CD14-positive monocyte (primary cell): ENCODE measurements at regions not wholly inside any gene's neighbourhood (a gene's known extent, or its start where the extent isn't known, plus 50 kb on each side); places are given as distances from the start of the nearest gene placed in this dataset.

Source experiments
- DNase-seq, 3 donors: peaks; one replicate each; pipeline ENCODE4 v3.0.0-alpha.2; 2011 to 2022
- H2AFZ ChIP-seq: 2 replicates; pipeline ENCODE4 v1.6.0; 2012; ENCODE audit warnings: mild to moderate bottlenecking, low read depth, low read length, inconsistent platforms; ENCODE audit not compliant: insufficient read depth, poor library complexity, severe bottlenecking
- H3K27ac ChIP-seq, 2 donors: 1 replicate in 1 of 2; 2 replicates in 1 of 2; pipeline ENCODE4 v1.5.1; 2012 to 2013; ENCODE audit warnings: low read length in 2 of 2, control low read depth in 1 of 2, inconsistent platforms in 1 of 2, low read depth in 1 of 2, mild to moderate bottlenecking in 1 of 2
- H3K27me3 ChIP-seq, 2 donors: one replicate each; pipeline versions ENCODE4 v1.6.0 to v1.6.1; 2011 to 2013; ENCODE audit warnings: low read length in 2 of 2; ENCODE audit not compliant: control insufficient read depth in 2 of 2, insufficient read depth in 2 of 2
- H3K36me3 ChIP-seq, 2 donors: replicated peaks in 1 of 2; 1 replicate in 1 of 2; 2 replicates in 1 of 2; pipeline versions ENCODE4 v1.5.1 to v1.6.1; 2012 to 2013; ENCODE audit warnings: low read length in 2 of 2, control low read depth in 1 of 2, inconsistent platforms in 1 of 2, mild to moderate bottlenecking in 1 of 2; ENCODE audit not compliant: insufficient read depth in 2 of 2, control insufficient read depth in 1 of 2
- H3K4me1 ChIP-seq, 2 donors: 1 replicate in 1 of 2; 2 replicates in 1 of 2; pipeline versions ENCODE4 v1.5.1 to v1.6.1; 2012 to 2013; ENCODE audit warnings: low read length in 2 of 2, control low read depth in 1 of 2, inconsistent platforms in 1 of 2, mild to moderate bottlenecking in 1 of 2, moderate library complexity in 1 of 2; ENCODE audit not compliant: insufficient read depth in 2 of 2, control insufficient read depth in 1 of 2
- H3K4me2 ChIP-seq: replicated peaks from 2 replicates; pipeline ENCODE3; 2012; ENCODE audit warnings: low read length, moderate library complexity, mild to moderate bottlenecking; ENCODE audit not compliant: poor library complexity, severe bottlenecking; ENCODE audit errors: extremely low read depth
- H3K4me3 ChIP-seq, 3 experiments: fragments of 200-600 bp in 1 of 3; sonication (generic) in 1 of 3; replicated peaks in 1 of 3; 1 replicate in 2 of 3; 2 replicates in 1 of 3; pipeline ENCODE4 v1.5.1; 2011 to 2013; ENCODE audit warnings: low read length in 3 of 3, mild to moderate bottlenecking in 3 of 3, control low read depth in 2 of 3, low read depth in 2 of 3, inconsistent platforms in 1 of 3, moderate library complexity in 1 of 3
- H3K79me2 ChIP-seq: 2 replicates; pipeline ENCODE4 v1.6.0; 2012; ENCODE audit warnings: mild to moderate bottlenecking, control low read depth, inconsistent platforms, low read length, moderate library complexity; ENCODE audit not compliant: insufficient read depth
- H3K9ac ChIP-seq: 2 replicates; pipeline ENCODE4 v1.6.0; 2017; ENCODE audit warnings: low read length, mild to moderate bottlenecking; ENCODE audit not compliant: insufficient read depth, poor library complexity, severe bottlenecking
- H3K9me3 ChIP-seq, 2 donors: replicated peaks in 1 of 2; 1 replicate in 1 of 2; 2 replicates in 1 of 2; pipeline versions ENCODE4 v1.5.1 to v1.6.1; 2012 to 2013; ENCODE audit warnings: low read length in 2 of 2, control low read depth in 1 of 2; ENCODE audit not compliant: control insufficient read depth in 1 of 2, insufficient read depth in 1 of 2
- H4K20me1 ChIP-seq: 2 replicates; pipeline ENCODE4 v1.6.0; 2012; ENCODE audit warnings: mild to moderate bottlenecking, low read length, control low read depth, moderate library complexity; ENCODE audit not compliant: insufficient read depth
- H3K27ac Mint-ChIP-seq, 7 donors: one replicate each; pipeline ENCODE4 v1.8.0; 2020; ENCODE audit warnings: mild to moderate bottlenecking in 7 of 7, mixed read lengths in 7 of 7, moderate library complexity in 6 of 7, inconsistent platforms in 2 of 7
- H3K27me3 Mint-ChIP-seq, 3 donors: one replicate each; pipeline ENCODE4 v1.8.0; 2021 to 2022; ENCODE audit warnings: low read depth in 3 of 3, mild to moderate bottlenecking in 3 of 3, mixed read lengths in 3 of 3, moderate library complexity in 3 of 3, inconsistent platforms in 1 of 3
- H3K36me3 Mint-ChIP-seq, 2 donors: one replicate each; pipeline ENCODE4 v1.8.0; 2020; ENCODE audit warnings: mixed read lengths in 2 of 2, inconsistent platforms in 1 of 2, mild to moderate bottlenecking in 1 of 2
- H3K4me1 Mint-ChIP-seq: one replicate; pipeline ENCODE4 v1.8.0; 2020; ENCODE audit warnings: mild to moderate bottlenecking, mixed read lengths
- H3K4me3 Mint-ChIP-seq, 2 donors: one replicate each; pipeline ENCODE4 v1.8.0; 2020; ENCODE audit warnings: mild to moderate bottlenecking in 2 of 2, mixed read lengths in 2 of 2, moderate library complexity in 1 of 2
- H3K9me3 Mint-ChIP-seq, 7 donors: one replicate each; pipeline ENCODE4 v1.8.0; 2020 to 2022; ENCODE audit warnings: mixed read lengths in 7 of 7, mild to moderate bottlenecking in 6 of 7, moderate library complexity in 6 of 7, inconsistent platforms in 2 of 7
- WGBS: methylation state at CpG from one replicate; pipeline ENCODE4 v1.1.5; 2013; ENCODE audit warnings: missing lambda C conversion rate; ENCODE audit not compliant: insufficient coverage; 5-methylcytosine and 5-hydroxymethylcytosine counted together
- intact Hi-C, 2 donors: fragments of 100-400 bp; cut with micrococcal nuclease; formaldehyde crosslinking; loops; one replicate each; pipeline versions ENCODE4 v1.15.0 to v1.15.1; 2023
- TF ChIP-seq, protein P1 (sequence below): fragments of 200-600 bp; IDR thresholded peaks from one replicate; pipeline ENCODE4 v1.8.0; 2022; ENCODE audit warnings: antibody characterized with exemption, mild to moderate bottlenecking

DNA sequence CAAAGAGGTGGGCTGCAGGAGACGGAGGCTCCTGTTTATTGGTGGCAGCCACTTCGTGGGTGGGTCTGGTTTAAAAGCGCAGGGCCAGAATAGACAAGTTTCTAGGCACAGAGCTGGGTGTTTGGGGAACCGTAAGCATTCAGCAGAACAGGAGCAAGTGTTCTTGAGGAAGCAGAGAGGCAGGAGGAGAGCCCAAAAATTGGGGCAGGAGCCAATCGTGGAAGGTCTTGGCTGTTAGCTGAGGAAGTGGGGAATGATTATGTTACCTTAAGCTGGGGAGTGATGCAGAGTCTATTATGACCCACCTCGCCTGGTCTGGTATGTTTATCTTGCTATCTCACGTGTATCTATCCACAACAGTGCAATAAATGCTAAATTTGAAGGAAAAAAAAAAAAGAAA lies 64.3 kb upstream of the ATL2 start:
- Mint-ChIP-seq H3K36me3 (no peaks in the 10 kb centered on the region), H3K4me1 (no peaks in the 10 kb centered on the region), H3K9me3 (no peaks in the 10 kb centered on the region), H3K27me3 (peaks cover 22 to 36% (median 30%) of the 10 kb centered on the region in 3 donors), H3K4me3 (no peak overlapping the region), H3K27ac (no peak overlapping the region)
- Histone ChIP-seq H3K4me2 (no peak overlapping the region), H3K4me1 (no peaks in the 10 kb centered on the region), H3K4me3 (no peak overlapping the region), H3K9me3 (no peaks in the 10 kb centered on the region), H4K20me1 (no peaks in the 10 kb centered on the region), H3K9ac (no peak overlapping the region), H2AFZ (no peak overlapping the region), H3K36me3 (no peaks in the 10 kb centered on the region), H3K27me3 (peaks cover 11 to 16% of the 10 kb centered on the region in 2 donors), H3K27ac (no peak overlapping the region), H3K79me2 (no peaks in the 10 kb centered on the region)
- intact Hi-C loops: no loop called here
- WGBS: 93% methylated on average over 5 of the region's 7 CpGs
- DNase-seq: no peak
- TF ChIP-seq, protein P1, sequence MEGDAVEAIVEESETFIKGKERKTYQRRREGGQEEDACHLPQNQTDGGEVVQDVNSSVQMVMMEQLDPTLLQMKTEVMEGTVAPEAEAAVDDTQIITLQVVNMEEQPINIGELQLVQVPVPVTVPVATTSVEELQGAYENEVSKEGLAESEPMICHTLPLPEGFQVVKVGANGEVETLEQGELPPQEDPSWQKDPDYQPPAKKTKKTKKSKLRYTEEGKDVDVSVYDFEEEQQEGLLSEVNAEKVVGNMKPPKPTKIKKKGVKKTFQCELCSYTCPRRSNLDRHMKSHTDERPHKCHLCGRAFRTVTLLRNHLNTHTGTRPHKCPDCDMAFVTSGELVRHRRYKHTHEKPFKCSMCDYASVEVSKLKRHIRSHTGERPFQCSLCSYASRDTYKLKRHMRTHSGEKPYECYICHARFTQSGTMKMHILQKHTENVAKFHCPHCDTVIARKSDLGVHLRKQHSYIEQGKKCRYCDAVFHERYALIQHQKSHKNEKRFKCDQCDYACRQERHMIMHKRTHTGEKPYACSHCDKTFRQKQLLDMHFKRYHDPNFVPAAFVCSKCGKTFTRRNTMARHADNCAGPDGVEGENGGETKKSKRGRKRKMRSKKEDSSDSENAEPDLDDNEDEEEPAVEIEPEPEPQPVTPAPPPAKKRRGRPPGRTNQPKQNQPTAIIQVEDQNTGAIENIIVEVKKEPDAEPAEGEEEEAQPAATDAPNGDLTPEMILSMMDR: no peak

DNA sequence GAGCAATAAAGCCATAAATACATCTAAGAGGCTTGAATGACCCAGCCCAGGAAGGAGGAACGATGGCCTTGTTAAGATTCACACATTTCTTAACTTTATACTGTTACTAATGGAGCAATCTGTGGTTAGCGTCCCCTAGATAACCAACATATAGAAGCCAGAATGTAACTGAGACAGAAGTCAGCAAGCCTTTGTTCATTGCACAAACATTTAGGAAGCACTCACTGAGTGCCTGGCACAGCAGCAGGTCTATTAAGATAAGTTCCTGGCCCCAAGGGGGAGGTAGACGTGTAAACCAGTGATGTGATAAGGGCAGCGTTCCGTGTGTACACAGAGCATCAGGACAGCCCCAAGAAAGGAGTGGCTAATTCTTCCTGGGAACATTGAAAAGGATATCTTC lies 63.6 kb upstream of the ATL2 start:
- no peaks in the 10 kb centered on the region for H3K4me1 ChIP-seq
- no peaks in the 10 kb centered on the region for H4K20me1 ChIP-seq
- no peaks in the 10 kb centered on the region for H3K4me1 Mint-ChIP-seq
- DNase-seq: no peak
- intact Hi-C loops: no loop called here
- H3K79me2 ChIP-seq: no peaks in the 10 kb centered on the region
- H3K36me3 Mint-ChIP-seq: no peaks in the 10 kb centered on the region
- H3K27ac ChIP-seq: no peak overlapping the region
- H3K4me3 Mint-ChIP-seq: no peak overlapping the region
- no peaks in the 10 kb centered on the region for H3K9me3 ChIP-seq
- H3K36me3 ChIP-seq: no peaks in the 10 kb centered on the region
- WGBS: 84% methylated on average over 3 of the region's 5 CpGs
- no peak overlapping the region for H2AFZ ChIP-seq
- peaks cover 11 to 14% of the 10 kb centered on the region in 2 donors for H3K27me3 ChIP-seq
- no peak overlapping the region for H3K4me3 ChIP-seq
- H3K27me3 Mint-ChIP-seq: peaks cover 18 to 31% (median 29%) of the 10 kb centered on the region in 3 donors
- H3K4me2 ChIP-seq: no peak overlapping the region
- no peak overlapping the region for H3K27ac Mint-ChIP-seq
- TF ChIP-seq, protein P1: no peak
- no peak overlapping the region for H3K9ac ChIP-seq
- H3K9me3 Mint-ChIP-seq: no peaks in the 10 kb centered on the region
